ENCODE measurements at regions not wholly inside any gene's neighbourhood (a gene's known extent, or its start where the extent isn't known, plus 50 kb on each side); places are given as distances from the start of the nearest gene placed in this dataset.

DNA sequence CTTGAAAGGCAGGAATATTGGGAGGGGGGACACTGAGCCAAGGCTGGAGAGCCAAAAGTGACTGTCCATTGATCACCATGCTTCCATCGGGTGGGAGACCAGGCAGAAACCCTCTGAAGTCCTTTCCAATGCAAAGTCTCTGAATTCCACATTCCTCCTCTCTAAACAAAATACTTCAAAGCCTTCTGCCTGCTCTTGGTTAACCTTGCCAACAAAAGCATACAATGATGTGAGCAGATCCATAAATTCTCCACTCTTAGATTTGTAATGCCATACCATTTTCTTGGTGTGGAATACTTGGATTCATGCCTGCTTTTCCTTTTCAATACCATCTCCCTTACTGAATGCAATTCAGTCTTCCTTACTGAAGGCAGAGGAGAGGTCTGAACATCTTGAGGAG lies 74.1 kb upstream of the FAM9B start:
- Histone ChIP-seq H3K4me3 (no peak overlapping the region), H3K27me3 (ENCODE audit: low read depth) (no peaks in the 10 kb centered on the region), H3K27ac (replicated peaks) (no peak overlapping the region), H3K36me3 (no peaks in the 10 kb centered on the region), H3K4me1 (no peaks in the 10 kb centered on the region), H3K9me3 (replicated peaks) (no peaks in the 10 kb centered on the region)
- TF ChIP-seq, protein P1, sequence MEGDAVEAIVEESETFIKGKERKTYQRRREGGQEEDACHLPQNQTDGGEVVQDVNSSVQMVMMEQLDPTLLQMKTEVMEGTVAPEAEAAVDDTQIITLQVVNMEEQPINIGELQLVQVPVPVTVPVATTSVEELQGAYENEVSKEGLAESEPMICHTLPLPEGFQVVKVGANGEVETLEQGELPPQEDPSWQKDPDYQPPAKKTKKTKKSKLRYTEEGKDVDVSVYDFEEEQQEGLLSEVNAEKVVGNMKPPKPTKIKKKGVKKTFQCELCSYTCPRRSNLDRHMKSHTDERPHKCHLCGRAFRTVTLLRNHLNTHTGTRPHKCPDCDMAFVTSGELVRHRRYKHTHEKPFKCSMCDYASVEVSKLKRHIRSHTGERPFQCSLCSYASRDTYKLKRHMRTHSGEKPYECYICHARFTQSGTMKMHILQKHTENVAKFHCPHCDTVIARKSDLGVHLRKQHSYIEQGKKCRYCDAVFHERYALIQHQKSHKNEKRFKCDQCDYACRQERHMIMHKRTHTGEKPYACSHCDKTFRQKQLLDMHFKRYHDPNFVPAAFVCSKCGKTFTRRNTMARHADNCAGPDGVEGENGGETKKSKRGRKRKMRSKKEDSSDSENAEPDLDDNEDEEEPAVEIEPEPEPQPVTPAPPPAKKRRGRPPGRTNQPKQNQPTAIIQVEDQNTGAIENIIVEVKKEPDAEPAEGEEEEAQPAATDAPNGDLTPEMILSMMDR (IDR thresholded peaks at IDR 0.05; ENCODE audit: borderline replicate concordance) = no peak
- no peak for DNase-seq
- intact Hi-C loops (cut with micrococcal nuclease) = no loop called here

DNA sequence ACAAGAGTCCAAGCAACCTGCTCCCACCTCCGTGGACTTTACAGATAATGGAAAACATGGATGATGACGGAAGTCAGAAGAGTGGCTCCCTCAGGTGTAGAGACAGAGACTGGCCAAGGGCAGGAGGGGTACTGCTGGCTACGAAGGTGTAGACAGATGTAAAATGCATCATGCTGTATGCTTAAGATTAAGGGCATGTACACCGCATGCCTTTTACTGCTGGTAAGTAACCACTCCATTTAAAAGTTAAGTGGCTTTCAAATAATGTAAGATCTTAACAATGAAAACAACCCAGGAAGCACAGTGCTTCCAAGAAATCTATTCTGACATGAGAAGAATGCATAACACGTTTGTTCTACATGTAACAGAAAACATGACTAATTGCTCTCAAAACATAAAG lies 76.9 kb upstream of the FAM9B start:
- H3K9me3 ChIP-seq (replicated peaks) = no peaks in the 10 kb centered on the region
- H3K27ac ChIP-seq (replicated peaks) = no peak overlapping the region
- H3K4me1 ChIP-seq = no peaks in the 10 kb centered on the region
- H3K36me3 ChIP-seq = no peaks in the 10 kb centered on the region
- TF ChIP-seq, protein P1 (IDR thresholded peaks at IDR 0.05; ENCODE audit: borderline replicate concordance) = no peak
- intact Hi-C loops (cut with micrococcal nuclease) = no loop called here
- no peak for DNase-seq
- no peak overlapping the region for H3K4me3 ChIP-seq
- H3K27me3 ChIP-seq (ENCODE audit: low read depth) = no peaks in the 10 kb centered on the region

DNA sequence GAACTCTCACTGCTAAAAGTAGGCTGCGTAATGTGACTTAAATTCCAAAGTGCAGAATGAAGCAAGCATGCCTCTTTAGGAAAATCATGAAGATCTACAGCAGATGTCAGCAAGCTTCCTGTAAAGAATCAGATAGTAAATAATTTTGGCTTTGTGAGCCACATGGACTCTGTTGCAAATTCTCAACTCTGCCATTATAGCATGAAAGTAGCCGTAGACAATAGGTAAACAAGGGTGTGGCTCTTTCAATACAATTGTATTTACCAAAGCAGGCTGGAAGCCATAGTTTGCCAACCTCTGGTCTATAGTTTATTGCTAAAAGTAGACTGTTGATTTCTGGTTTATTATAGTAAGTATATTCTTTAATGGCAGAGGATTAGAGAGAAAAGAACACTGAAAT lies 80.3 kb upstream of the FAM9B start:
- TF ChIP-seq, protein P1 (IDR thresholded peaks at IDR 0.05; ENCODE audit: borderline replicate concordance) = no peak
- Histone ChIP-seq H3K36me3 (no peaks in the 10 kb centered on the region), H3K4me3 (no peak overlapping the region), H3K27me3 (ENCODE audit: low read depth) (no peaks in the 10 kb centered on the region), H3K4me1 (no peaks in the 10 kb centered on the region), H3K9me3 (replicated peaks) (no peaks in the 10 kb centered on the region), H3K27ac (replicated peaks) (no peak overlapping the region)
- DNase-seq = no peak
- intact Hi-C loops (cut with micrococcal nuclease) = no loop called here

DNA sequence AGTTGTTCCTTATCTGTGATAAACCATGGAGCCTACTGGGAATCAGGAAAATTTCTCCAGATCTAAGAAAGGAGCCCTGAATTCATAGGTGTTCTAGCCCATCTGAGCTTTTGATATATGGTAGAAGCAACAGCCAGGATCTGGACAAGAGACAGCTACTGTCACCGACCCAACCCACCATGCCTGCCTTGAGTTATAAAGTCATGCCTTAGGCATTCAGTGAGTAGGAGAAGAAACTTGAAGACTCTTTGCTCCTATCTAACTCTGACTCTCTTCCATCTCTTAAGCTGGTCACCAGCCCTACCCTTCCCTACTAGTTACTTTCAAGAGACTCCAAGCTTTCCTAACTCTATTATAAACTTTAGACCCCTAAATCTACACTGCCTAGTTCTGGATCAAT lies 83.9 kb upstream of the FAM9B start:
- intact Hi-C loops (cut with micrococcal nuclease) = no loop called here
- Histone ChIP-seq H3K27me3 (ENCODE audit: low read depth) (no peaks in the 10 kb centered on the region), H3K9me3 (replicated peaks) (no peaks in the 10 kb centered on the region), H3K27ac (replicated peaks) (no peak overlapping the region), H3K4me3 (no peak overlapping the region), H3K4me1 (no peaks in the 10 kb centered on the region), H3K36me3 (no peaks in the 10 kb centered on the region)
- TF ChIP-seq, protein P1 (IDR thresholded peaks at IDR 0.05; ENCODE audit: borderline replicate concordance) = no peak
- no peak for DNase-seq

DNA sequence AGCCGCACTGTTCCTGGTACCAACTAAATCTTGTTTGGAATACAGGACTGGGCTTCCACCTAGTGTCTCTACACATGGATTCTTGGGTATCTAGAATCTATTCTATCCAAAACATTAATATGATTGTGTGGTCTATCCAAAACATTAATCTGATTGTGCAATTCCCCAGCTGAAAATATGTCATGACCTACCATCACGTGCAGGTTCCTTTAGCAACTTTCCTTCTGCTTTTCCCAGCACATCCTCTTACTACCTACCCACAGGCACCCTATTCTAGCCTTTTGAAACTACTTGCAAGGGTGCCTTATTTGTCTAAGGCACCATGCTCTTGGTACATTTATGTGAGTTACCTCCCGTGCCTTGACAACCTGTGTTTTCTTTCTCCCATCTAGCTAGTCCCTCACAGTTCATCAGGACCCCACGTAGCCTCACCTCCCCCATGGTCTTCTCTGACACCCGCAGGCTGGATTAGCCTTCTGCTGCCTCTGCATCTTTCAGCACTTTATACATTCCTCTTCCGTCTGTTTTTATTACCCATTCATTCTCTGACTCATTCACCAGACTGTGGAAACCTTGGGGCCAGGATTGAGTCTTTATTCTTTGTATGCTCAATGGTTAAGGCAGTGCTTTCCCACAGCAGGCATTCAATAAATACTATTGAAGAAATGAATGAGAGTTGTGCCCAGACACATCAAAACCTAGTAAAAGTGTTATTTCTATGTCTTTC lies 88.8 kb upstream of the FAM9B start:
- intact Hi-C loops (cut with micrococcal nuclease) = no loop called here

More for the DNA sequence above, 88.8 kb upstream of the FAM9B start:
- no peaks in the 10 kb centered on the region for H3K9me3 ChIP-seq (replicated peaks)
- H3K36me3 ChIP-seq = no peaks in the 10 kb centered on the region
- no peak for DNase-seq
- TF ChIP-seq, protein P1 (IDR thresholded peaks at IDR 0.05; ENCODE audit: borderline replicate concordance) = no peak
- no peak overlapping the region for H3K27ac ChIP-seq (replicated peaks)
- H3K4me1 ChIP-seq = no peaks in the 10 kb centered on the region
- H3K4me3 ChIP-seq = no peak overlapping the region
- no peaks in the 10 kb centered on the region for H3K27me3 ChIP-seq (ENCODE audit: low read depth)

All from left ventricle myocardium inferior (tissue), 1 donor.